RCC 7860 (cell line): ENCODE measurements at regions not wholly inside any gene's neighbourhood (a gene's known extent, or its start where the extent isn't known, plus 50 kb on each side); places are given as distances from the start of the nearest gene placed in this dataset.
"Not testable (repeated sequence)": the region's sequence is repeated elsewhere in the genome, so short reads cannot be mapped to it uniquely, and the experiment has no call there.

Experiments
- DNase-seq: peaks from one replicate; pipeline ENCODE4 v3.0.0-alpha.2; 2015; ENCODE audit warnings: low spot score
- FAIRE-seq: peaks from 2 replicates; lab custom pipeline; 2012; peaks lifted over from hg19 to GRCh38; lab: Jason Lieb, UNC

DNA sequence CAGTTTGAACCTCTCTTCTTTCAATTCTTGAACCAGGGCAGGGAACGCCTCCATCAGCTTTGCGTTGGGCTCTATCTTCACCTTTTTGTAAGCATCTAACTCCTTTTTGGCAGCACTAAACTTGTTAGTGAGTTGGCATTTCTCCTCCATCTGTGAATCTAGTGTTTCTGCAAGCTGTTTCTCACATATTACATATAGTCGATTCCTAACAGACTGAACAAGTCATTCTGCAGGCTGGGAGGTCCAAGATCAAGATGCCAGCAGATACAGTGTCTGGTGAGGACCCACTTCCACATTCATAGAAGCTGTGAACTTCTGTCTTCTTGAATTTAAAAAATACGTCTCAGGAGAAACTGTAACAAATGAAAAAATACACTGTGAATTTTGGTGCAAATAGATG is 539.7 kb downstream of the ANKRD7 start:
- FAIRE-seq: no peak

DNA sequence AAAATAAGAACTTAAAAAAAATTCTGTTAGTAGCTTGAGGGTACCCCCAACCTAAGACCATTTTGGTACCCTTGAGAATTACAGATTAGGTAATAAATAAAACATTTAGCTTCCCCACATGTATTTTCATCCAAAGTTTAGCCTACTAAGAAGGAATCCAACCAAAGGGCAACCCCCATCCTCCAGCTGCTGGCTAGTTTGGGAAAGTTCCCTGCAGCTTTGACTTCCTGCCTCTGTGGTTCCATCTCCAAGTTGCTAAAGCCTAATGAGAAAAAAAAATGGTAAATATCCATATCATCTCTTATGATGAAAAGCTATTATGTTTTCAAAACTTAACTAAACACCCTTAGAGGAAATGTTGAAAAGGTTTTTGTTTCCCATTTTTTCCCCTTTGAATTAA is 547.2 kb downstream of the ANKRD7 start:
- no peak for DNase-seq
- no peak for FAIRE-seq

More for the DNA sequence above, 539.7 kb downstream of the ANKRD7 start:
- no peak for DNase-seq

DNA sequence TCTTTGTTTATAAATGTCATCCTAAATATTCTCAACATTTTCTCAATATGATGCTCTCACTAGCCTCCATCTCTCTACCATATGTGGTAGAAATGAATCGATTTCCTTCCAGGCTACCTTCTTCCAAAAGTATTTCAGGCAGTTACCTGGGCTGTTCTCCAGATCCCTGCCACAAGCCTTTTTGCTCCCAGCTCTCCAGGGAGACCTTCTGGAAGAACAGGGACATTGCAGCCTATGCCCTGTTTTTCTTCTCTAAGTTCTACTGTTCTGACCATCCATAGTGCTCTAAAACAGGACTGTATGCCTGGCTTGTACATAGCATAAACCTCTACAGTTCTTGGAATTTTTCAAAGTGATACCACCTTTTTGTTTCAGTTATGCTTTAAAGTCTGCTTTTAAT is 552.8 kb downstream of the ANKRD7 start:
- no peak for FAIRE-seq
- DNase-seq: no peak

DNA sequence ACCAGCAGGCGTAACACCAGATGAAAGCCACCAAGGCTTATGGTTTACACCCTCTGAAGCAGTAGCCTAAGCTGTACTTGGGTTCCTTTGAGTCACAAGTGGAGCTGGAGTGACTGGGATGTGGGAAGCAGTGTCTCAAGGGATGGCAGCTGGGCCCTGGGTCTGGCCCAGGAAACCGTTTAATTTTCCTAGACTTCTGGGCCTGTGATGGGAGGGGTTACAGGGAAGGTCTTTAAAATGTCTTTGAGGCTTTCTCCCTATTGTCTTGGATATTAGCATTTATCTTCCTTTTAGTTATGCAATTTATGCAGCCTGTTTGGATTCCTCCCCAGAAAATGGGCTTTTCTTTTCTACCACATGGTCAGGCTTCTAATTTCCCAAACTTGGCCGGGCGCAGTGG is 568.2 kb downstream of the ANKRD7 start:
- DNase-seq (no peak), FAIRE-seq (no peak)

DNA sequence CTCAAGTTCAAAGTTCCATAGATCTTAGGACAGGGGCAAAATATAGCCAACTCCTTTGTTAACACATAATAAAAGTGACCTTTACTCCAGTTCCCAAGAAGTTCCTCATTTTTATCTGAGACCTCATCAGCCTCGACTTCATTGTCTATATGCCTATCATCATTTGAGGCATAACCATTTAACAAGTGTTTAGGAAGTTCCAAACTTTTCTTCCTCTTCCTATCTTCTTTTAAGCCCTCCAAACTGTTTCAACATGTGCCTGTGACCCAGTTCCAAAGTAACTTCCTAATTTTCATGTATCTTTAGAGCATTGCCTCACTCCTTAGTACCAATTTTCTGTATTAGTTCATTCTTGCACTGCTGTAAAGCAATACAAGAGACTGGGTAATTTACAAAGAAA is 569.1 kb downstream of the ANKRD7 start:
- DNase-seq: no peak
- no peak for FAIRE-seq

DNA sequence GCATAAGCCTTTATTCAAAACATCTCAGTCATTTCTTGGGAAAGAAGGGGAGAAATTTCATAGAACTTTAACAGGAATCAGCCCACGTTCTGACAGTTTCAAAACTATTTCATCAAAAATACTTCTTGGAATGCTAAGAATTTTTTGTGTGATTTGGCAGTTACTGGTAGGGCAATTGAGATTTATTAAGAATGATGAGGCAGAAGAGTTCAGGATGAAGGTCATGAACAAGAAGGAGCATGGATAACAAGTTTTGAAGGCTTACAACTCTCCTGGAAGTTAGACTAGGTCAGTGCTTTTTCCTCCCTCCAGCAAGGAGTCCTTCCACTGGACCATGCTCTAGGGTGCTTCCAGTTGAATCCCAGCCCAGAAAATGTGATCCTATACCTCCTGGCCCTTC is 569.9 kb downstream of the ANKRD7 start:
- FAIRE-seq (no peak), DNase-seq (no peak)

DNA sequence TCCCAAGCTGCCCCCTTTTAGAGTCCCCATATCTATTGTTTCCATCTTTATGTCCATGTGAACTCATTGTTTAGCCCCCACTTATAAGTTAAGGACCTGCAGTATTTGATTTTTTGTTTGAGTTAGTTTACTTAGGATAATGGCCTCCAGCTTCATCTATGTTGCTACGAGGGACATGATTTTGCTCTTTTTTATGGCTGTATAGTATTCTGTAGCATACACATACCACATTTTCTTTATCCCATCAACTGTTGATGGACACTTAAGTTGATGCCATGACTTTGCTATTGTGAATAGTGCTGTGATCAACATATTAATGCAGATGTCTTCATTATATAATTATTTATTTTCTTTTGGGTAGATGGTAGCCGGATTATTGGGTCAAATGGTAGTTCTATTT is 576.9 kb downstream of the ANKRD7 start:
- FAIRE-seq (no peak), DNase-seq (no peak)

DNA sequence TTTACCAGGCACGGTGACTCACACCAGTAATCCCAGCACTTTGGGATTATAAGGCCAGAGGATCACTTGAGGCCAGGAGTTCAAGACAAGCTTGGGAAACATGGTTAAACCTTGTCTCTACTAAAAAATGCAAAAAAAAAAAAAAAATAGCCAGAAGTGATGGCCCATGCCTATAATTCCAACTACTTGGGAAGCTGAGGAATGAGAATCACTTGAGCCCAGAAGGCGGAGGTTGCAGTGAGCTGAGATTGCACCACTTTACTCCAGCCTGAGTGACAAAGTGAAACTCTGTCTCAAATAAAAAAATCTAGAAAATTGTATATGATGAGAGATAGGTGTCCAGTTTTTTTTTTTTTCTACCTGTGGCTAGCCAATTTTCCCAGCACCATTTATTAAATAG is 578.2 kb downstream of the ANKRD7 start:
- DNase-seq: no peak
- no peak for FAIRE-seq

DNA sequence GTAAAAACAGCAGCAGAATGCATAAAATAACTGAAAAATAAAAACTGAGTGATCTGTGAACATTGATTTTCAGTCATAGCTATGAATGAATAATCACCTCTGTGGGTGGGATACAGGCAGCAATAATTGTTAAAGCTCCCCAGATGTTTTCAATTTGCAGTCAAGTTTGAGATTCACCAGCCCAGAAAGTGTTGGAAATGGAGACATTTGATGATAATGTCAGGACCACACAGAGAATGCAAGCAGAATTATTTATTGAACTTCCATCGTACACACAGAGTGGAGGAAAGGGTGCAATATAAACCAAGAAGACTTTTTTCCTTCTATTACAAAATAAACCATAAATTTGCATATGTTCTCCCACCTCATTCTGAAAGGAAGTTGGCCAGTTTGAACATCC is 601.7 kb downstream of the ANKRD7 start:
- no peak for FAIRE-seq
- DNase-seq: no peak

DNA sequence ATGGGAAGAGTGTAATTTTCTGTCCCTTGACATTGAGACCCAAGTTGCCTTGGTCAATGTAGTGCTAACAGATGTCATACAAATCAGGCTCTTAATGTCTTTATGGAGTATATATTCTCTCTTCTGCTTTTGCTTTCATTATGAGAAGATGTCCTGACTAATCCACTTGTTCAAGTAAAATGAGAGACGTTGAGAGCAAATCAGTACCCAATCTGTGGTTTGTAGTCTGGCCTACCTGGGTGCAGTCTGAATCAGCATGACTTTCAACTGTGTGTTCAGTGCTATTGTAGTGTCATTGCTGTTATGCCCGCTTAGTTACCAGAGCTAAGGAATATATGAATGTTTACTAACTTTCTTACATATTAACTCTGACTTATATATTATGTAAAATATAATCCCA is 612.4 kb downstream of the ANKRD7 start:
- DNase-seq: no peak
- no peak for FAIRE-seq

DNA sequence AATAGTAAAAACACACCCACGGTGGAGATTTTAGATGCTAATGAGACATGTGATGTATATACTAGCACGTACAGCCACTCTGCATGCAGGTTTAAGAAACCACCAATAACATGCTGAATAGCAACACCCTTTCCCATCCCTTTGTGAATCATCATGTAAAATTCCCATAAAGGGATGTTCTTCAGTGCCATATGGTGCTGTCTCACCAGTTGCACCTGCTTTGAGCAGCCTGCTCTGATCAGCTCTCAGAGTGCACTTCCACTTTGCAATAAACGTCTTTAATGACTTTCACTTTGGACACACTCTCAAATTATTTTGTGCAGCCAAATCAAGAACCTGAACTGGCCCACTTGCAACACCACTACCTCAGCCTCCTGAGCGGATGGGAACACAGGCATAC is 615.0 kb downstream of the ANKRD7 start:
- no peak for FAIRE-seq
- DNase-seq: no peak

DNA sequence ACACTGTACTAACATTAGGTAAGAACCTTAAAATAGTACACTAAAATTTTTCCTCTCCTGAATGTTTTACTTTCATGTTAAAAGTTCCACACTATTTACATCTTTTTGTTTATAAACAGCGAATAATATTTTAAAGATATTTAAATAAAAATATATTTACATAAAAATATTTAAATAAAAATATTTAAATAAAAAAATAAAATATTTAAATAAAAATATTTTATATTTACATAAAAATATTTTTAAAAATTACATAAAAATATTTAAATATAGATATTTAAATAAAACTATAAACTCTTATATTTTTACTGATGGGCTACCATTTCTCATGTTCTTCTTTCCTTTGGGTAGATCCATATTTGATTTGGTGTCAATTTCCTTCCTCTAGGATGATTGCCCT is 619.0 kb downstream of the ANKRD7 start:
- peak; percentile 94 for FAIRE-seq
- DNase-seq: no peak

DNA sequence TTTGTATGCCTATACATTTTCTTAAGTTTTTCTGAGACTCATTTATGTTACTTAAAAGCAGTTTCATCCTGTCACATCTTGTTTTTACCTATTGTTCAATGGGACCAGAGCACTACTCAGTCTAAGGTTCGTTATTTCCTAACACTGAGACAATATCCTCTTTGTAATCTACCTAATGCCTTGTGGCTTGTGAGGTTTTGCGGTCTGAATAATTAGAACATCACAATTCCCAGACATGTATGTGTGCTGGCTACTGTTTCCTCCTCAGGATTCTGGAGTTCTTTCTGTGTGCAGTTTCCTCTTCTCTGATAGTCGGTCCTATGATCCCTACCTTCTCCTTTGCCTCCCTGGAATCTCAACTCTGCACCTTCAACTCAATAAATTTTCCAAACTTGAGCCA is 620.2 kb downstream of the ANKRD7 start:
- FAIRE-seq: no peak
- no peak for DNase-seq

DNA sequence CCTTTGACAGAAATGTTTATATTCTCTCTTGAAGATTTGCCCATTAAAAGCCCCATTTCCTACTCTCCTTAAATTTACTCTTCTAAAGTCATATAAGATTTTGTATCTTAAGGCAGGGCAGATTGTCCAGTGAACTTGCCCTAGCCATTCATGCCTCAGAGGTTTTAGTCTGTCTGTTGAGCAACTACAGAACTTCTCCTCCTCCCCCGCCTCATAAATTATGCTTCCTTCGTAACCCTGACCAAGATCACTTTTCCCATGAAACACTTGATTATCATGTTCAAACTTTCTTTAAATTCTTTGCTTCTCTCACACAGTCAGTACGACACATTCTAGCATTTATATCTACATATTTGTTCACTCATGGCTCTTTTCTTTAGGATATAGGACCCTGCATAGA is 621.3 kb downstream of the ANKRD7 start:
- DNase-seq (no peak), FAIRE-seq (no peak)

DNA sequence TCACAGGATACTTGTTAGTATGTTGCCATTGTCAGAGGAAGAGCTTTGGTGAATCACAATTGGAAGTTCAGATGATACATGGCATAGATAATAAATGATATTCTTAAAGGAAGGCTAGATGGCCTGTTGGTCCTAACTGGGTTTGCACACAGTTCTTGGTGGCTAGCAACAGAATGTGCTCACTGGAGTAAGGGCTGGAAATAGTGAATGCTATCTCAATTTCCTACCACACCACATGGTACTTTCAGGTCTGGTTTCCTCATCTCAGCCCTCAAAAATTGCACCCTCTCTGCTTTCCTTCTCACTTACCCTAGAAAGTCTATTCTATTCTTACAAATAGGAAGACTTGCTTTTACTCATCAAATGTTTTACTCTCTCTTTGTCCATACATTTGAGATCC is 622.5 kb downstream of the ANKRD7 start:
- no peak for DNase-seq
- no peak for FAIRE-seq

DNA sequence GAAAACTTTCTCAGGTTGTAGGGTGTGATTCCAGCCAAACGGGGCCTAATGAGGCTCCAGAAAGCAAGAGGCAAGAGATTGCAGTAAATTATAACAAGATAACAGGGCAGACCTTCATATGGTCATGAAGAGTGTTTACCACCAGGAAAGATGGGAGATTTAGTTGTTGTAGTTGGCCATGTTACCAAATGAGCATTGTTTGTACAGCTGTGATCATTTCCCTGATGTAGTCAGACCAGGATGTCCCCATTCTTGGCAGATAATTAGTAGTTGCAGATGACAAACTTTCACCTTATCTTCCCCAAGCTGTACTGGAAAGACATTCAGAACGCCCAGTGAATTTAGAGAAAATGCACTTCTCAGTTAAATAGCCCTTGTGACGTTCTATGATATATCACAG is 630.8 kb downstream of the ANKRD7 start:
- FAIRE-seq: no peak
- DNase-seq: no peak

DNA sequence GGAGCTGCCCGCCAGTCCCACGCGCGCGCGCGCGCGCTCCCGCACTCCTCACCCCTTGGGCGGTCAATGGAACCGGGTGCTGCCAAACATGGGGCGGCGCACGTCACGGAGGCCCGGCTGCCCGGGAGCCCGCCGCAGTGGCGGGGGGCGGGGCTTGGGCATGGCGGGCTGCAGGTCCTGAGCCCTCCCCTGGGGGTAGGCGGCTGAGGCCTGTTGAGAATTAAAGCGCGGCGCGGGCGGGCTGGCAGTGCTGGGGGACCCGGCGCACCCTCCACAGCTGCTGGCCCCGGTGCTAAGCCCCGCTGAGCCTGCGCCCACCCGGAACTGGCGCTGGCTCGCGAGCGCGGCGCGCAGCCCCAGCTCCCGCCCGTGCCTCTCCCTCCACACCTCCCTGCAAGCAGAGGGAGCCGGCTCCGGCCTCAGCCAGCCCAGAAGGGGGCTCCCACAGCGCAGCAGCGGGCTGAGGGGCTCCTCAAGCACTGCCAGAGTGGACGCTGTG is 634.2 kb downstream of the ANKRD7 start:
- FAIRE-seq (no peak), DNase-seq (no peak)

DNA sequence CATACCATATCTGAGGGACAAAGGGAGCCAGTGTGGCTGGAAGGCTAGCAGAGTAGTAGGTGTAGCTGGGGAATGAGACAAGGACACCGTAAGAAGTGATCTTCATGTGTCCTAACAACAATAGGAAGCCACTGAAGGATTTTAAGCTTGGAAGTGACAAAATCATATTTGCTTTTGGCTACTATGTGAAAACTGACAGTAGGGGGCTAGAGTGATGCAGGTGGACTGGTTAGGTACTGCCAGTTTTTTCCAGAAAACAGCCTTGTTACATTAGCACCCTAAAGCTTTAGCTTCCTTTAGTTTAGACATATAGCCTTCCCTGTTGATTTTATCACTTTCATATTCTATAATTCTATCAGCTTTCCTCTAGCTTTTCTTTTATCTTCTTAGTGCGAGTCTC is 637.1 kb downstream of the ANKRD7 start:
- no peak for DNase-seq
- no peak for FAIRE-seq

DNA sequence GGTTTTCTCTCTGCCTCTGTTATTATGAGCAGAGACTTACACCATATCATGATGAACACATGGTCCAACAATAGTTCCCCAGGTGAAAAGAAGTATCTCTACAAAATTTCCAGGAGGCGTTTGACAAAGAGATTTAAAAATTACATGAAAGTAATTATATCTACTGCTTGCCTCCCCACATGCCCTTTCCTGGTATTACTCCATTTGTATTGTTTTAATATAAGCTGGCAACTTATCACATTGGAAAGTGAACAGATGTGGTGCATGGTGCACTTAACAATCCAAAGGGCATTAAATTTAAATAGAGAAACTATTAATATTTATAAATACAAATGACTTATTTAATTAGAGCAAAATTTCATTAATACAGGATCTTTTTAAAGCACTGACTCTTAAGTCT is 638.2 kb downstream of the ANKRD7 start:
- DNase-seq (no peak), FAIRE-seq (no peak)

DNA sequence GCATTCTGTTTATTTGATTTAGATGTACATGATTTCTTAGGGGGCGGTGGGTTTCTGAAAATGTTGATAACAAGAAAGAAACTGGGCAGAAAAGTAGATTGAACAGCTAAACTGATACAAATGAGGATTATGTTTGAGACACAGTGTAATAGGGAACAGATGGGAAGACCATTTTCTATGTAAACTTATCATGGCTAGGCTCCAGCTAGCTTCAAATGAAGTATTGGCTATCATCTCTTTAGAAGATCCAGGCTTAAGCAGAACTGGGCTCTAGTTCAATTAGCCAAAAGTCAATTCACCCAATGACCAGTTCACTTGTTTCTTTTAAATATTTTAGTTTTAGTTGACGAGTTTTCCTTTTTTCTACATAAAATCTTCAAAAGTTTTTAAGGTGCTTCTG is 639.5 kb downstream of the ANKRD7 start:
- DNase-seq: no peak

DNA sequence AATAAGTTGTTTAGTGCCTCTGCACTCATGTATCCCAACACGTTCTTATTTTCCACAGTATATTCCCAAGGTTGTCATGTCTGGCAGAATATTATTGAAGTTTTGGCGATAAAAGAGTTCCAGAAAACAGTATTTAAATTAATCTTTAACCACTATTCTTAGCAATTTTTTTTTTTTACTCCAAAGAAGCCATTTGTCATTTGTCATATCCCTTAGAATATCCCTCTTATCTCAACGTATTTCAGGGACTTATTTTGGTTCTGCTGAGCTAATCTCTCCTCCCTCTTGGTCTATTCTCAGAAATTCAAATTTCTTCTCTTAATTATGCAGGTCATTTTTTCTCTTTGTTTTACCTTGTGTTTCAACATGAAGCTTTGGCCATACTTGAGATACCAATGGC is 643.4 kb downstream of the ANKRD7 start:
- FAIRE-seq: no peak
- DNase-seq: no peak

More for the DNA sequence above, 639.5 kb downstream of the ANKRD7 start:
- no peak for FAIRE-seq

DNA sequence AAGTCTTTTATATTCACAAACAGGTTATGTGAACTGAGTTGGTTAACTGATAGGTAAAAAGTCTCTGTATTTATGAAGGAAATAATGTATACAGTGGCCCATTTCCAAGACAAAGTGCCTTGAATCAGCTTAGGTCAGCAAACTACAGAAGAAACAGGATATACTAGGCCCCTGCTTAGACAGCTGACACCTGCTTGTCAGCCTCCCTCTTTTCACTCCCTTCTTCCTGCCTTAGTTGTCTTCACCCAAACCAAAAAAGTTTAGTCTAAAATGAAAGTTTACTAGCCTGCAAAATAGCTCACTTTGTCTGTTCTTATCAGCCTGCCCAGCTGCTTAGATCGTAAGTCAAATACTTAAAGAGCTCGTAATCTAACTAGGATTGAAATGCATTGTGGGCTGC is 644.6 kb downstream of the ANKRD7 start:
- DNase-seq, FAIRE-seq: not testable (repeated sequence)

DNA sequence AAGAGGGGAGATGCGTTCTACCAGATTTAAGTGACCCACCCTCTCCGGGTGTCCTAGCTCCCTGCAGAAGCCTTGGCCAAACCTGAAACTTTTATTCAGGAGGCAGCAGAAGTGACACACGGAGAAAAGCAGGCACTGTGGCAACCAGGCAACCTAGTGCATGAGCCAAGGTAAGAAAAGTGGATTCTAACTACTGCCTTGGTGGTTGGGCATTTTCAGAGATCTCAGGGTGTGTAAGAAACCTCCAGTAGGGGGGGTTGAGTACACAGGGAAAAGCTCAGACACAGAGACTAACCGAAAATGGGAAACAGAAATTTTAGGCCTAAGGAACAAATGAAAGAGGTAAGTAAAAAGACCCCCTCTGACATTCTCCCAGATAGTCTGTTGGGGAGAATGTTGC is 645.7 kb downstream of the ANKRD7 start:
- FAIRE-seq (no peak), DNase-seq (no peak)

DNA sequence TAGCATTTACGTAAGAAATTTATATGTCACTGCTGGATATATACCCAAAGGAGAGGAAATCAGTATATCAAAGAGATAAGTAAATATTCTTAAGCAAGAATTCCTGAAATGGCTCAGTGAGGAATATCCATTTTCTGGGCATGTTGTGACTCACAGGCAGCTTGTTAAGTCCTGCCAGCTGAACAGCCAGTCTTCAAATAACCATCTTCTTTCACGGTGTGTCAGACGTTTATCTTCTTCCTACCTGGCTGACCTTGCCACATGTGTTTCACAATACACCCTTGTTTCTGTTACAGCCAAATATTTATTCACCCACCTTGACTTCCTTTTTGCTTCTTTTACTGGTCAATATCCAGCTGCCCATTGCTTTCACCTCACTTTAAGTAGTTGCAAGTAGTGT is 648.1 kb downstream of the ANKRD7 start:
- DNase-seq: no peak
- FAIRE-seq: no peak
